ENCODE measurements at regions not wholly inside any gene's neighbourhood (a gene's known extent, or its start where the extent isn't known, plus 50 kb on each side); places are given as distances from the start of the nearest gene placed in this dataset.

- no peak overlapping the region for H3K27ac ChIP-seq
These were observed 55.1 kb upstream of the SLC1A1 start for GRCh38 chr9:4435197-4435596.

DNA sequence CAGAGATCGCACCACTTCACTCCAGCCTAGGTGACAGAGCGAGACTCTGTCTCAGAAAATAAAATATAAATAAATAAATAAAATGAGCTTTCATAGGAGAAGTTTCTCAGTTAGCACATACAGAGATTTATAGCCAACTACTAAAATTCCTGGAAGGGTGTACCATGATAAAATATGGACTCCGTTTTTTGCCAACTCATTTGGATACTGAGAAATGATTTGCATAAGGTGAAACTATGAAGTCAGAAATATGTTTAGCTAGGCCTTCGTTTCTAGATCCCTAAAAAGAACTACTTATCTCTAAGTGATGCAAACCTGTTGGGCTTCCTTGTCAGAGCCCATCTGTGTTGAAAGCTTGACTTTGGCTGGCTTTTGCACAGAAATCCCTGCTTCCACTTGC, 56.9 kb upstream of the SLC1A1 start:
- Histone ChIP-seq H3K27ac (no peak overlapping the region), H3K4me3 (no peak overlapping the region)

More at GRCh38 chr9:4435197-4435596, 55.1 kb upstream of the SLC1A1 start:
- no peak overlapping the region for H3K4me3 ChIP-seq

- Histone ChIP-seq H3K4me3 (no peak overlapping the region), H3K27ac (peak overlapping the region in 4 of 21 experiments; percentile 4 to 48 (median 25))
These were observed 59.6 kb upstream of the SLC1A1 start for GRCh38 chr9:4430432-4431261.

DNA sequence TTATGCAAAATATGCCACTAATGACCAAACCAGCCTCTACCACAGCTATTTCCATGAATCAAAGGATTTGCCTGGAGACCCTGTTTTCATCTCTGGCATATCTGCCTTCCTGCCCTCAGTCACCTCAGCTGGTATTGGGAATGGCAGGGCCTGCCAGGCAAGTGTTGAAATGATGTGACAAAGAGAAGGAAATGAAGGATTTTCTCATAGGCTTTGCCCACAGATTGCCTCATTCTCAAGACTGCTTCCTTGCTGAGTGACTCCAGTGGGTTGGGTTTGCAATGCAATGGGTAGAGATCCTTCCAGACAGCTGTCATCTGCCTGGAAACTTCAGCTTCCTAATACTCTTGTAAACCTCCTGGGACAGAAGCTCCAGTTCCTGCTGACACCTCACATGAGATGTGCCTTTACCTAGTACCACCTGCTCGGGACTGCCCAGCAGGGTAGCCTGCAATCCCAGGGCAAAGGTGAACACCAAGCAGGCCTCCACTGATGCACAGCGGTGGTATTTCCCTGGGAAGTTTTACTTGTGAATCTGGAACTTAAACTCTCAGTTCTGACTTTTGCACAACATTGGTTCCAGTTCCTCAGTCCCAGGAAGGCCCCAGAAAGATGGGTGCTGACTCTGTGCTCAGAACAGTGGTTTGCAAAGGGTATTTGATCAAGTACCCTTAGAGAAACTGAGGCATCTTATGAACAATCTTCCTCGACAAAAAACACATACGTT, 64.8 kb upstream of the SLC1A1 start:
- Histone ChIP-seq H3K27ac (peak overlapping the region in 2 of 21 experiments; percentile 8 to 57), H3K4me3 (no peak overlapping the region)

GRCh38 chr9:4424891-4425290, 65.4 kb upstream of the SLC1A1 start:
- H3K4me3 ChIP-seq, result no peak overlapping the region
- peak overlapping the region in 2 of 21 experiments; percentile 8 to 57 for H3K27ac ChIP-seq

DNA sequence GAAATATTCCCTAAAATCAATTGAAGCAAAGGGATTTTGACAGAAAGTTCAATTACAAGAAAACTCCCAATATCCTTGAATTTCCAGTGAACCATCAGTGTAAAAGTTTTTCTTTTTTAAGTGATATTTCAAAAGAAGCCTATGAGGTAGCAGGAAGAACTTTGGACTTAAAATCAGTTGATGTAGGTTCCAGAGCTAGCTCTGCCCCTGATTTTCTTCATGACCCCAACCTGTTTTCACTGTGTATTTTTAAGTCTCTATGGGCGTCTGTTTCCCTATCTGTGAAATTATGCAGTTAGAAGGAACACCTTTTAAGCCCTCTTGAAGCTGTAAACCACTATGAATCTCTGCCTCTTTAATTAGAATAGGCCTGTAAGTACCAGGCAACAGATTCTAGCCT, 66.2 kb upstream of the SLC1A1 start:
- no peak overlapping the region for H3K4me3 ChIP-seq
- H3K27ac ChIP-seq, result peak overlapping the region in 1 of 21 experiments; percentile 57

- Histone ChIP-seq H3K4me3 (no peak overlapping the region), H3K27ac (no peak overlapping the region)
These were observed 67.1 kb upstream of the SLC1A1 start for GRCh38 chr9:4423207-4423610.

DNA sequence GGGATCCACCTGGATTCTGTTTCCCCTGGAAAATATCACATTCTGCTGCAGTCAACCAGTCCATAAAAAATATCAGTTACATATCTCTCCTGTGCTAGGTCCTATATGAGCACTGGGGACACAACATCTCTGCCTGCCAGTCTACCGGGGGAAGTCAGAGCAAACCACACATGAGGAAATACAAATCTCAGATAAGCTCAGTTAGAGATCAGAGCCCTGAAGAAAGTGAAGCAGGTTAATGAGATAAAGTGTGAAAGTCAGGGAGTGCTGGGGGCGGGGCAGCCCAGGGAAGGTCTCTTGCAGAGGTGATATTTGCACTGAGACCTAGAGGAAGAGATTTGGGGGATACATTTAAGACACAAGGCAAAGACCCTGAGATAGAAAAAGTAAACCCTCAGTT, 67.8 kb upstream of the SLC1A1 start:
- no peak overlapping the region for H3K27ac ChIP-seq
- H3K4me3 ChIP-seq, result no peak overlapping the region

DNA sequence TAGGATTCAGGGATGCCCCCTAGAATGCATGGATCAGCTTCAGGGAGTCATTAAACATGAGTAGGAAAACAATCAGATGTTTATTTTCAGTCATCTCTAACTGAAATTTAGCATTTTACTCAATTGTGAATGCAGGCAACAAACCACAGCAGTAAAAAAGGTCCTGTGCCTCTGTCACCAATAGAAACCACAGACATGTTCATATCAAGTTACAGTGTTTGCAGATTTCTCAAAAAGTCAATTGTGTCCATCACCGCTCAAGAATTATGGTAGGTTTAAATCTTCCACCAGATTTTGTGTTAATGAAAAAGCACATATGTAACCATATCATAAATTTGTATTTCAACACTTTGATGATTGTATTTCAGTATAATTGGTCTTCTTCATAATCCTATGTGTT, 68.4 kb upstream of the SLC1A1 start:
- no peak overlapping the region for H3K27ac ChIP-seq
- H3K4me3 ChIP-seq, result no peak overlapping the region

DNA sequence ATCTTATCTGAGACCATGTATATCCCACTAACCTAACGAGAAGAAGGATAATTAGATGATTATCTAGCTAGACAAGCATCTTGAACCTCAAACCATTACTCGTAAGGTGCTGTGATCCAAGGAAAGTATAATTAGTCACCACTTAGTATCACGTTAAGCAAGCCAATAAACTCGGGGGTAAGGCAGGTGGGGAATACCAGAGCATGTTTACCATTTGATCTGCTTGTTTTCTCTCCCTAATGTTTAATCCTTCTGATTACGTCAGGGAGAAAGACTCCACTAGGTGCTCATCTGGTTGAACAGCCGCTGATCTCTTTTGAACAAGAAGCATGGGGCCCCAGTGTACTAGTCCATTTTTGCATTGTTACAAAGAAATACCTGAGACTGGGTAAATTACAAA, 69.9 kb upstream of the SLC1A1 start:
- Histone ChIP-seq H3K27ac (no peak overlapping the region), H3K4me3 (no peak overlapping the region)

GRCh38 chr9:4417578-4418325, 72.5 kb upstream of the SLC1A1 start:
- H3K27ac ChIP-seq, result no peak overlapping the region

GRCh38 chr9:4416467-4416866, 73.8 kb upstream of the SLC1A1 start:
- Histone ChIP-seq H3K27ac (no peak overlapping the region), H3K4me3 (no peak overlapping the region)

More at GRCh38 chr9:4417578-4418325, 72.5 kb upstream of the SLC1A1 start:
- H3K4me3 ChIP-seq, result no peak overlapping the region

DNA sequence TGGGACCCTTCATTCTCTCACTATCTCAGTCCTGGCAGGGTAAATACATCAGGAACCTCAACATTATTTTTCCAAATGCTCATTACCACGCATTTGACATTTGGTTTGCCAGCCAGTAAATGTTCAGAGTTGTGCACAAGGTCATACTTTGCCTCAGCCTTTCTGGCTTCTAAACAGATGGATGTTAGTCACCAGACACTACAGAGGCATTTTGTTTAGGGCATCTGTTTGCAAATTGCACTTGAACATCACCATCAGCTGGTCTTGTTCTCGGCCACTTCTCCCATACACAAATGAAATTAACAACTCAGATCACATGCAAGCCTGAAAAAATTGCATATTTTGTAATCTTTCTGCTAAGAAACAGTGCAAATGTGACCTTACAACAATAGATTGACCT, 75.0 kb upstream of the SLC1A1 start:
- Histone ChIP-seq H3K4me3 (no peak overlapping the region), H3K27ac (no peak overlapping the region)

DNA sequence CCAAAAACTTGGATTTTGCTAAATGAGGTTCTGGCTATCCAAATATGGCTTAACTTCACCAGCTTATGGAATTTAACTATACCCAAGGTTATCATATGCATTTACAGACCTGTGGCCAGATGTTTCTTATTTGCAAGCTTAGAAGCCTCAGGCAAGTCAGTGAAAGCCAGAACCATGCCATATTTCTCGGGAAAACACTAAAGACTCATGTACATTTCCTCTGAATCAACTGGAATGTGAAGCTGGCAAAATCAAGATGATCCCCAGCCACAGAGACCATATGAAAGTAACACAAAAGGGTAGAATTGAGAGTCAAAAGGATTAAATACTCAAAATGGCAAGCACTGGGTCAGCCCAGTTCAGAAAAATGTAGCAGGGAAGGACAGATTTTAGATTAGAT, 76.4 kb upstream of the SLC1A1 start:
- Histone ChIP-seq H3K4me3 (no peak overlapping the region), H3K27ac (no peak overlapping the region)

DNA sequence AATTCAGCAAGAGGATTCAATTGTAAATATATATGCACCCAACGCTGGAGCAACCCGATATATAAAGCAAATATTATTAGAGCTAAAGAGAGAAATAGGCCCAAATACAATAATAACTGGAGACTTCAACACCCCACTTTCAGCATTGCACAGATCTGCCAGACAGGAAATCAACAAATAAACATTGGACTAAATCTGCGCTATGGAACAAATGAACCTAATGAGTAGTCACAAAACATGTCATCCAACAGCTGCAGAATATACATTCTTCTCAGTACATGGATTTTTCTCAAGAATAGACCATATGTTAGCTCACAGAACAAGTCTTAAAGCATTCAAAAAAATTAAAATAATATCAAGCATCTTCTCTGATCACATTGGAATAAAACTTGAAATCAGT, 86.1 kb upstream of the SLC1A1 start:
- no peak overlapping the region for H3K27ac ChIP-seq
- H3K4me3 ChIP-seq, result no peak overlapping the region

DNA sequence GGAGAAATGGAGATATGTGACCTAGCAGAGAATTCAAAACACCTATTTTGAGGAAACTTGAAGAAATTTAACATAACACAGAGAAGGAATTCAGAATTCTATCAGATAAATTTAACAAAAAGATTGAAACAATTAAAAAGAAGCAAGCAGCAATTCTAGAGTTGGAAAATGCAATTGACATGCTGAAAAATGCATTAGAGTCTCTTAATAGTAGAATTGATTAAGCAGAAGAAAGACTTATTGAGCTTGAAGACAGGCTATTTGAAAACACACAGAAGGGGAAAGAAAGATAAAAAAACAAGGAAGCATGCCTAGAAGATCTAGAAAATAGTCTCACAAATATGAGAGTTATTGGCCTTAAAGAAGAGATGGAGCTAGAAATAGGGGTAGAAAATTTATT, 87.8 kb upstream of the SLC1A1 start:
- no peak overlapping the region for H3K27ac ChIP-seq
- H3K4me3 ChIP-seq, result no peak overlapping the region

- H3K27ac ChIP-seq, result no peak overlapping the region
- no peak overlapping the region for H3K4me3 ChIP-seq
These were observed 89.5 kb upstream of the SLC1A1 start for GRCh38 chr9:4400731-4401130.

DNA sequence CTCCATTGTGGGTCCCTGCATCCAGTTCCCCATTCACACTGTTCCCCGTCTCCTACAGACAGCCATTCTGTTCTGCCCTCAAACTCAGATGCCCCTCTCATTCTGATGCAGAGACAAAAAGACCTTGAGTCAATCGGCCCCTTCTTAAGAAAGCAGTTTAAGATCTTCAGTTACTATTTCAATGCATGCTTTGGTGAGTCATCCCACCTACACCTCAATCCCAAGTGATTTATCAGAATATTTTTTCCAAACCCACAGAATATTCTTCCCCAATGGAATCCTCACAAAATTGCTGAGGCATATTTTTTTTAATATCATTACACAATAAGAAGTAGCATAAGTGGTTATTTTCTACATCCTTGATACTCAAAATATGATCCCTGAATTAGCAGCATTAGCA, 92.4 kb upstream of the SLC1A1 start:
- H3K4me3 ChIP-seq, result no peak overlapping the region
- H3K27ac ChIP-seq, result no peak overlapping the region

DNA sequence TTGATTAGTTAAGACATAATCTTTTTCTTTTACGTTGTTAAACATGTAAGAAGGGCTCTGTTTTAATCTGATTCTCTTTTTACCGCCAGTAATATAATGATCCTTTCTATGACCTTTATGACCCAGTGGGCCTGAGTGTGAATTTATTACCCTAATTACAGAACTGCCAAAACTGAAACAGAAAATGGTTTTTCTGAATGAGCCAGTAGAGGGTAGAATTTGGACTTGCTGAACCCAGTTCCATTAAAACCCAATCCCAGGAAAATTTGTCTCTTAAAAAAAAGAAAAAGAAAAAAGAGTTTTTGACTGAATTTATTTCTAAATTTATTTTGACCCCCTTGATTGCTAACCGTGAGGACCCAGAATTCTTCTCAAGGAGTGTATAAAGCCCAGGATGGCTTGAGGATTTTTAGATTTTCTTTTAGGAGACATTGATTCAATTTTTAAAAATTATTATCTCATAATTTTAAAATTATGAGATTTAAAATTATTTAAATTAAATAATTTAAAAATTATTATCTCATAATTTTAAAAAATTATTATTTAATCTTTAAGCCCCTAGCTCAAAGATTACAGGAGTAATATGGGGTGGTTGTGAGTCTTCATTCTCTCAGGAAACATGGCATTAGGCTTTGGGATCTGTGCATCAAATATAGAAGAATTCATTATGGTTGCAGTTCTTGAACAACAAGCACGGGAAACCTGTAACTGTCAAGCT, 94.1 kb upstream of the GLIS3 start:
- Histone ChIP-seq H3K27ac (no peak overlapping the region), H3K4me3 (no peak overlapping the region)

- H3K27ac ChIP-seq, result no peak overlapping the region
These were observed 89.9 kb upstream of the GLIS3 start for GRCh38 chr9:4389755-4390154.

More at GRCh38 chr9:4389755-4390154, 89.9 kb upstream of the GLIS3 start:
- H3K4me3 ChIP-seq, result no peak overlapping the region

All from skin epidermis (tissue), 12 donors.